Adrenal gland (tissue), 5 donors: ENCODE measurements at regions not wholly inside any gene's neighbourhood (a gene's known extent, or its start where the extent isn't known, plus 50 kb on each side); places are given as distances from the start of the nearest gene placed in this dataset.

Source experiments
- CTCF ChIP-seq, 6 experiments: fragments of 450-650 bp in 4 of 6; fragments of 200-600 bp in 2 of 6; sonication (generic) in 1 of 6; IDR thresholded peaks; 1 replicate in 5 of 6; 2 replicates in 1 of 6; pipeline versions ENCODE4 v1.5.1 to v1.8.0; 2016 to 2021; ENCODE audit warnings: antibody characterized with exemption in 6 of 6, mild to moderate bottlenecking in 2 of 6, moderate library complexity in 1 of 6
- POLR2A ChIP-seq, 2 donors: fragments of 450-650 bp; IDR thresholded peaks; one replicate each; pipeline ENCODE4 v1.6.1; 2017; ENCODE audit warnings: antibody characterized with exemption in 2 of 2, mild to moderate bottlenecking in 2 of 2, moderate library complexity in 1 of 2
- donor health status: DM: no; HTN: no; CAD: no.

- no peak for TF ChIP-seq POLR2A (IDR thresholded peaks at IDR 0.05)
- no peak for TF ChIP-seq CTCF (IDR thresholded peaks at IDR 0.05)
Observed at GRCh38 chr20:11260611-11261010, 586.8 kb upstream of the JAG1 start.
